ENCODE measurements at regions not wholly inside any gene's neighbourhood (a gene's known extent, or its start where the extent isn't known, plus 50 kb on each side); places are given as distances from the start of the nearest gene placed in this dataset.
"Not testable (repeated sequence)": the region's sequence is repeated elsewhere in the genome, so short reads cannot be mapped to it uniquely, and the experiment has no call there.

GRCh38 chr22:15922132-15922531 lies 232.3 kb downstream of the POTEH start:
- ATAC-seq, result not testable (repeated sequence)

GRCh38 chr22:15922666-15923065 lies 232.8 kb downstream of the POTEH start:
- H3K27ac Mint-ChIP-seq; ATAC-seq; H3K4me1 Mint-ChIP-seq; H3K9me3 Mint-ChIP-seq; H3K36me3 Mint-ChIP-seq; H3K4me3 Mint-ChIP-seq; DNase-seq (ENCODE audit: low spot score in 2 of 2): not testable (repeated sequence)

More at GRCh38 chr22:15922132-15922531, 232.3 kb downstream of the POTEH start:
- H3K4me3 Mint-ChIP-seq; H3K4me1 Mint-ChIP-seq; H3K27ac Mint-ChIP-seq; H3K9me3 Mint-ChIP-seq; H3K36me3 Mint-ChIP-seq; DNase-seq (ENCODE audit: low spot score in 2 of 2): not testable (repeated sequence)

GRCh38 chr22:15924820-15925219 lies 235.0 kb downstream of the POTEH start:
- not testable (repeated sequence) for H3K4me3 Mint-ChIP-seq; DNase-seq (ENCODE audit: low spot score in 2 of 2); H3K9me3 Mint-ChIP-seq; ATAC-seq; H3K36me3 Mint-ChIP-seq; H3K27ac Mint-ChIP-seq; H3K4me1 Mint-ChIP-seq

GRCh38 chr22:15927172-15927571 lies 237.3 kb downstream of the POTEH start:
- not testable (repeated sequence) for H3K36me3 Mint-ChIP-seq; DNase-seq (ENCODE audit: low spot score in 2 of 2); H3K9me3 Mint-ChIP-seq; H3K27ac Mint-ChIP-seq; H3K4me1 Mint-ChIP-seq; H3K4me3 Mint-ChIP-seq; ATAC-seq

Data from stimulated activated effector memory CD8-positive, alpha-beta T cell treated with anti-CD3 and anti-CD28 coated beads, Interleukin-12 subunit alpha, Interleukin-12 subunit beta, amount 100 ng/mL, for 72 hours (primary cell).